ENCODE measurements at regions not wholly inside any gene's neighbourhood (a gene's known extent, or its start where the extent isn't known, plus 50 kb on each side); places are given as distances from the start of the nearest gene placed in this dataset.

GRCh38 chr6:169944061-169944337 is 192.6 kb downstream of the ERMARD start:
- TF ChIP-seq CTCF (IDR thresholded peaks at IDR 0.05; ENCODE audit: extremely low read depth in 1 of 2, insufficient read depth in 1 of 2, low read depth in 1 of 2, low read length in 2 of 2) (no peak), POLR2A (IDR thresholded peaks at IDR 0.05; ENCODE audit: low read depth, low read length) (no peak)
